ENCODE measurements at regions not wholly inside any gene's neighbourhood (a gene's known extent, or its start where the extent isn't known, plus 50 kb on each side); places are given as distances from the start of the nearest gene placed in this dataset.
A peak's percentile ranks its signal among the peaks of the same experiment; 100 is the strongest.
"Not testable (repeated sequence)": the region's sequence is repeated elsewhere in the genome, so short reads cannot be mapped to it uniquely, and the experiment has no call there.

- Histone ChIP-seq H3K36me3 (ENCODE audit: control insufficient read depth, insufficient read depth, low read length) (no peaks in the 10 kb centered on the region), H3K9me3 (ENCODE audit: control insufficient read depth, insufficient read depth, low read length) (no peaks in the 10 kb centered on the region), H3K4me3 (ENCODE audit: low read depth, low read length) (no peak overlapping the region), H3K4me1 (ENCODE audit: control insufficient read depth, insufficient read depth, low read length) (no peaks in the 10 kb centered on the region), H3K27ac (ENCODE audit: low read depth, low read length) (no peak overlapping the region), H3K27me3 (ENCODE audit: control insufficient read depth, insufficient read depth, low read length) (no peaks in the 10 kb centered on the region)
- no peak for DNase-seq (ENCODE audit: low read depth in 4 of 6, low spot score in 6 of 6)
- WGBS (ENCODE audit: insufficient coverage): no CpG with 5 or more reads among the region's 2 CpGs
These were observed 170.9 kb upstream of the EXOC2 start for GRCh38 chr6:863831-864230.

GRCh38 chr6:863127-863526 lies 170.2 kb upstream of the EXOC2 start:
- DNase-seq (ENCODE audit: low read depth in 4 of 6, low spot score in 6 of 6); H3K9me3 ChIP-seq (ENCODE audit: control insufficient read depth, insufficient read depth, low read length); H3K4me1 ChIP-seq (ENCODE audit: control insufficient read depth, insufficient read depth, low read length); H3K4me3 ChIP-seq (ENCODE audit: low read depth, low read length); H3K36me3 ChIP-seq (ENCODE audit: control insufficient read depth, insufficient read depth, low read length); H3K27ac ChIP-seq (ENCODE audit: low read depth, low read length); H3K27me3 ChIP-seq (ENCODE audit: control insufficient read depth, insufficient read depth, low read length): not testable (repeated sequence)
- WGBS (ENCODE audit: insufficient coverage): no CpG with 5 or more reads among the region's 5 CpGs

GRCh38 chr6:859936-860335 lies 167.0 kb upstream of the EXOC2 start:
- no CpG with 5 or more reads among the region's 4 CpGs for WGBS (ENCODE audit: insufficient coverage)
- Histone ChIP-seq H3K9me3 (ENCODE audit: control insufficient read depth, insufficient read depth, low read length) (no peaks in the 10 kb centered on the region), H3K36me3 (ENCODE audit: control insufficient read depth, insufficient read depth, low read length) (no peaks in the 10 kb centered on the region), H3K27me3 (ENCODE audit: control insufficient read depth, insufficient read depth, low read length) (no peaks in the 10 kb centered on the region), H3K4me3 (ENCODE audit: low read depth, low read length) (no peak overlapping the region), H3K4me1 (ENCODE audit: control insufficient read depth, insufficient read depth, low read length) (no peaks in the 10 kb centered on the region), H3K27ac (ENCODE audit: low read depth, low read length) (no peak overlapping the region)
- DNase-seq (ENCODE audit: low read depth in 4 of 6, low spot score in 6 of 6): no peak

- WGBS (ENCODE audit: insufficient coverage): 95% methylated on average over 4 of the region's 12 CpGs
- no peaks in the 10 kb centered on the region for H3K9me3 ChIP-seq (ENCODE audit: control insufficient read depth, insufficient read depth, low read length)
- no peak overlapping the region for H3K4me3 ChIP-seq (ENCODE audit: low read depth, low read length)
- no peak overlapping the region for H3K27ac ChIP-seq (ENCODE audit: low read depth, low read length)
- DNase-seq (ENCODE audit: low read depth in 4 of 6, low spot score in 6 of 6): peak in 1 of 6 donors; percentile 25
- no peaks in the 10 kb centered on the region for H3K27me3 ChIP-seq (ENCODE audit: control insufficient read depth, insufficient read depth, low read length)
- no peaks in the 10 kb centered on the region for H3K36me3 ChIP-seq (ENCODE audit: control insufficient read depth, insufficient read depth, low read length)
- no peaks in the 10 kb centered on the region for H3K4me1 ChIP-seq (ENCODE audit: control insufficient read depth, insufficient read depth, low read length)
These were observed 161.6 kb upstream of the EXOC2 start for GRCh38 chr6:854406-855118.

- DNase-seq (ENCODE audit: low read depth in 4 of 6, low spot score in 6 of 6); H3K36me3 ChIP-seq (ENCODE audit: control insufficient read depth, insufficient read depth, low read length); H3K4me3 ChIP-seq (ENCODE audit: low read depth, low read length); H3K27me3 ChIP-seq (ENCODE audit: control insufficient read depth, insufficient read depth, low read length); H3K4me1 ChIP-seq (ENCODE audit: control insufficient read depth, insufficient read depth, low read length); H3K9me3 ChIP-seq (ENCODE audit: control insufficient read depth, insufficient read depth, low read length); H3K27ac ChIP-seq (ENCODE audit: low read depth, low read length): not testable (repeated sequence)
- 90% methylated on average over 2 of the region's 5 CpGs for WGBS (ENCODE audit: insufficient coverage)
These were observed 159.3 kb upstream of the EXOC2 start for GRCh38 chr6:852216-852615.

- H3K4me1 ChIP-seq (ENCODE audit: control insufficient read depth, insufficient read depth, low read length): no peaks in the 10 kb centered on the region
- H3K4me3 ChIP-seq (ENCODE audit: low read depth, low read length): no peak overlapping the region
- DNase-seq (ENCODE audit: low read depth in 4 of 6, low spot score in 6 of 6): no peak
- WGBS (ENCODE audit: insufficient coverage): 67% methylated on average over 5 of the region's 5 CpGs
- H3K36me3 ChIP-seq (ENCODE audit: control insufficient read depth, insufficient read depth, low read length): no peaks in the 10 kb centered on the region
- no peaks in the 10 kb centered on the region for H3K9me3 ChIP-seq (ENCODE audit: control insufficient read depth, insufficient read depth, low read length)
- no peak overlapping the region for H3K27ac ChIP-seq (ENCODE audit: low read depth, low read length)
- H3K27me3 ChIP-seq (ENCODE audit: control insufficient read depth, insufficient read depth, low read length): no peaks in the 10 kb centered on the region
These were observed 156.2 kb upstream of the EXOC2 start for GRCh38 chr6:849075-849506.

GRCh38 chr6:845566-845965 lies 152.6 kb upstream of the EXOC2 start:
- WGBS (ENCODE audit: insufficient coverage): no CpG with 5 or more reads among the region's 2 CpGs
- H3K9me3 ChIP-seq (ENCODE audit: control insufficient read depth, insufficient read depth, low read length): no peaks in the 10 kb centered on the region
- no peaks in the 10 kb centered on the region for H3K27me3 ChIP-seq (ENCODE audit: control insufficient read depth, insufficient read depth, low read length)
- no peak overlapping the region for H3K27ac ChIP-seq (ENCODE audit: low read depth, low read length)
- H3K36me3 ChIP-seq (ENCODE audit: control insufficient read depth, insufficient read depth, low read length): no peaks in the 10 kb centered on the region
- DNase-seq (ENCODE audit: low read depth in 4 of 6, low spot score in 6 of 6): no peak
- H3K4me1 ChIP-seq (ENCODE audit: control insufficient read depth, insufficient read depth, low read length): no peaks in the 10 kb centered on the region
- H3K4me3 ChIP-seq (ENCODE audit: low read depth, low read length): no peak overlapping the region

- WGBS (ENCODE audit: insufficient coverage): 80% methylated on average over 1 of the region's 2 CpGs
- no peaks in the 10 kb centered on the region for H3K9me3 ChIP-seq (ENCODE audit: control insufficient read depth, insufficient read depth, low read length)
- DNase-seq (ENCODE audit: low read depth in 4 of 6, low spot score in 6 of 6): no peak
- no peaks in the 10 kb centered on the region for H3K27me3 ChIP-seq (ENCODE audit: control insufficient read depth, insufficient read depth, low read length)
- H3K36me3 ChIP-seq (ENCODE audit: control insufficient read depth, insufficient read depth, low read length): no peaks in the 10 kb centered on the region
- H3K27ac ChIP-seq (ENCODE audit: low read depth, low read length): no peak overlapping the region
- H3K4me1 ChIP-seq (ENCODE audit: control insufficient read depth, insufficient read depth, low read length): no peaks in the 10 kb centered on the region
- no peak overlapping the region for H3K4me3 ChIP-seq (ENCODE audit: low read depth, low read length)
These were observed 152.2 kb upstream of the EXOC2 start for GRCh38 chr6:845101-845500.

GRCh38 chr6:842141-842540 lies 149.2 kb upstream of the EXOC2 start:
- Histone ChIP-seq H3K4me3 (ENCODE audit: low read depth, low read length) (no peak overlapping the region), H3K27me3 (ENCODE audit: control insufficient read depth, insufficient read depth, low read length) (no peaks in the 10 kb centered on the region), H3K9me3 (ENCODE audit: control insufficient read depth, insufficient read depth, low read length) (no peaks in the 10 kb centered on the region), H3K36me3 (ENCODE audit: control insufficient read depth, insufficient read depth, low read length) (no peaks in the 10 kb centered on the region), H3K27ac (ENCODE audit: low read depth, low read length) (peak overlapping the region; percentile 42), H3K4me1 (ENCODE audit: control insufficient read depth, insufficient read depth, low read length) (no peaks in the 10 kb centered on the region)
- 74% methylated on average over 4 of the region's 9 CpGs for WGBS (ENCODE audit: insufficient coverage)
- DNase-seq (ENCODE audit: low read depth in 4 of 6, low spot score in 6 of 6): peak in 1 of 6 donors; percentile 58

- DNase-seq (ENCODE audit: low read depth in 4 of 6, low spot score in 6 of 6): no peak
- WGBS (ENCODE audit: insufficient coverage): no CpG with 5 or more reads among the region's 6 CpGs
- Histone ChIP-seq H3K27ac (ENCODE audit: low read depth, low read length) (peak overlapping the region; percentile 42), H3K4me1 (ENCODE audit: control insufficient read depth, insufficient read depth, low read length) (no peaks in the 10 kb centered on the region), H3K4me3 (ENCODE audit: low read depth, low read length) (no peak overlapping the region), H3K9me3 (ENCODE audit: control insufficient read depth, insufficient read depth, low read length) (no peaks in the 10 kb centered on the region), H3K27me3 (ENCODE audit: control insufficient read depth, insufficient read depth, low read length) (no peaks in the 10 kb centered on the region), H3K36me3 (ENCODE audit: control insufficient read depth, insufficient read depth, low read length) (no peaks in the 10 kb centered on the region)
These were observed 148.6 kb upstream of the EXOC2 start for GRCh38 chr6:841569-841968.

Measured in spinal cord (tissue), 9 donors.